ENCODE measurements at regions not wholly inside any gene's neighbourhood (a gene's known extent, or its start where the extent isn't known, plus 50 kb on each side); places are given as distances from the start of the nearest gene placed in this dataset.

DNA sequence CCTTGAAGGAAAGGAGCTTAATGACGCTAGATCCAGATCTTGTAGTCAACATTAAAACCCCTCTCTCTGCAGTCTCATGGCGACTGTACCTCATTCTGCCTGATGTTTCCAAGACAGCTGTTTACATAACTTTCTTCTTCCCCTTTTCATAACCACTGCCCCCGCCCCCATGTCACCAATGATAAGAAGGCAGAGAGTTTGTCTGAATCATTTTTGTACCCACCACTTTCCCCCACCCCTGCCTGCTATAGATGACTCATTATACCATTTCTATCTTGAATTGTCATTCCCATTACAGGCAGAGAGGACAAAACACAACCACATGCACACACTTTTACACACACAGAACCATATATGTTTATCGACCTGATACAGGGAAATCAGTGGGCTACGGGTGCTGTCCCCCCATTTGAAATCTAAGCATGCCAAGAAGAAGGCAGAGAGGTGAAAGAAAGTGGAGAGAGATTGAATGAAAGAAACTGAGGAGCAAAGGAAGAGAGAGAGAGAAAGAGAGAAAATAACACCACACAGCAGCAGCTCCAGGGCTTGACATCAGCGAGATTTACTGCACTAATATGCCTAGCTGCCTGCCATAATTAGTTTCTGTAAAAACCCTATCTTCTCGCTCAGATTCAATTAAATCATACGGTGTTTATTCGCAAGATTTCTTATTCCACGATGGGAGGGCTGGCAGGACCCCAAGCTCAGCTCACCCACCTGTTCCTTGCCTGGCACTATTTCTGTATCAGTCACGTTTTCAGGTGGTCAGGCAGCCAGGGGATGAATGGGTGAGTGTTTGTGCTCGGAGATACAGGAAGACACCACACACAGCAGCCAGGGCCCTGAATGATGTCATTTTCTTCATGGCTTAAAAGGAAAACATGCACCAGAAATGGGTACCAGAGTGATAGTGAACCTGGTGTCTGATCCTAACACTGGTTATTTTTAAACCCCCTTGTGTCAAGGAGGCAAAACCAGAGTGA is 114.3 kb upstream of the SERP2 start:
- peak; percentile 68 for DNase-seq (ENCODE audit: low read depth)
- no peak overlapping the region for H3K4me3 ChIP-seq (replicated peaks; ENCODE audit: low read depth, low read length)
- TF ChIP-seq, protein P1, sequence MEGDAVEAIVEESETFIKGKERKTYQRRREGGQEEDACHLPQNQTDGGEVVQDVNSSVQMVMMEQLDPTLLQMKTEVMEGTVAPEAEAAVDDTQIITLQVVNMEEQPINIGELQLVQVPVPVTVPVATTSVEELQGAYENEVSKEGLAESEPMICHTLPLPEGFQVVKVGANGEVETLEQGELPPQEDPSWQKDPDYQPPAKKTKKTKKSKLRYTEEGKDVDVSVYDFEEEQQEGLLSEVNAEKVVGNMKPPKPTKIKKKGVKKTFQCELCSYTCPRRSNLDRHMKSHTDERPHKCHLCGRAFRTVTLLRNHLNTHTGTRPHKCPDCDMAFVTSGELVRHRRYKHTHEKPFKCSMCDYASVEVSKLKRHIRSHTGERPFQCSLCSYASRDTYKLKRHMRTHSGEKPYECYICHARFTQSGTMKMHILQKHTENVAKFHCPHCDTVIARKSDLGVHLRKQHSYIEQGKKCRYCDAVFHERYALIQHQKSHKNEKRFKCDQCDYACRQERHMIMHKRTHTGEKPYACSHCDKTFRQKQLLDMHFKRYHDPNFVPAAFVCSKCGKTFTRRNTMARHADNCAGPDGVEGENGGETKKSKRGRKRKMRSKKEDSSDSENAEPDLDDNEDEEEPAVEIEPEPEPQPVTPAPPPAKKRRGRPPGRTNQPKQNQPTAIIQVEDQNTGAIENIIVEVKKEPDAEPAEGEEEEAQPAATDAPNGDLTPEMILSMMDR (IDR thresholded peaks at IDR 0.05; ENCODE audit: low read length, missing control alignments), result no peak

DNA sequence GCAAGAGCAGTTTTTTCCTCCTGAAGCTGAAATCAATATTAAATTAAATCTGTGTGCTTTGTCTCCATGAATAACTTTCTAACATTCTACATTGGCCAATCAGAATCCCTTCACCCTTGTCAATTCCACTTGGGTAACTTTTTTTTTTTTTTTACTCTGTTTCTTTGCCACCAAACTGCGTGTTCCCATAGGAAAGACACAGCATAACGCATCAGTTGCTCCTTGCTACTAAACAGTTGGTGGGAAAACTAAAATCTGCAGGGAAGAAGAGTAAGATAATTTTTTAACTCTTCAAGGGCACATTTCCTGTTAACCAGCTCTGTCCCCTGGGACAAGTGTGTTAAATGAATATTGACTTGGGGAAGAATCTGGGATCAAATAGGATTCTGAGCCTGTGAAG is 113.3 kb upstream of the SERP2 start:
- TF ChIP-seq, protein P1 (IDR thresholded peaks at IDR 0.05; ENCODE audit: low read length, missing control alignments), result no peak
- no peak for DNase-seq (ENCODE audit: low read depth)
- no peak overlapping the region for H3K4me3 ChIP-seq (replicated peaks; ENCODE audit: low read depth, low read length)

DNA sequence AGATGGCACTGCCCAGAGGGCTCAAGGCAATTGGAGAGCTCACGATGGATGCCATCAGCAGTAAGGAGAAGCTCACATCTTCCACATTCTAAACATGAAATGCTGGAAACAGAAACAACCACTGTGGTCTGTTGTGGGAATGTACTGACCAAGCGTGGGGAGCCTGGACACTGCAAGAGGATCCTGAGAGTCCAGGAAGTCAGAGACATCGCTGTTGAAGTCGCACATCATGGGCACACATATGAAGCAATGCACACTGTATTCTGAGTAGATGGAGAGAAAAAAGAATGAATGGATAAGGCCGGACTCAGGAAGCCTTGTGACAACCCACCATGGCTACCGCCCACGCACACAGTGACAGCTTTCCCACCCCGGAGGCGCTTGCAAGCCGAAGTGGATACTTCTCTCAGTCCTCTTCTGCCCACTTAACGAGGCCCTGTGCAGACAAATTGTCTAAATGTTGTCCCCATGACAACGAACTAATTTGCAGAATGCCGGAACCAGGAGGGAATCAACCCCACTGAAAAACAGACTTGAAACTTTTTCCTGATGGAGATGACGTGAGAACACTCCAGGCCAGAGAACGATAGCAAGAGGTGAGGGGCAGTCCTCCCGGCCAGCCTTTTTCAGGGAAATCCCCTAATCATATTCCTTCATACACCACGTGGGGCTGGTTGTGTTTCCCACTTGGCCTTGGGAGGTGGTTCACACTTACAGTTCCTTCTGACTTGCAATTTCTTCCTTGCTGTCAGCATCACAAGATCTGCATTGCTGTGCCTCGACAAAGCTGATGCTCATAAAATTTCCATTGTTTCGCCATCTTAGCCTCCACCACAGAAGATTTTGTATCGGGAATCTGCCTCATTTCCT is 109.6 kb upstream of the SERP2 start:
- DNase-seq (ENCODE audit: low read depth), result peak; percentile 90
- TF ChIP-seq, protein P1 (IDR thresholded peaks at IDR 0.05; ENCODE audit: low read length, missing control alignments), result no peak

DNA sequence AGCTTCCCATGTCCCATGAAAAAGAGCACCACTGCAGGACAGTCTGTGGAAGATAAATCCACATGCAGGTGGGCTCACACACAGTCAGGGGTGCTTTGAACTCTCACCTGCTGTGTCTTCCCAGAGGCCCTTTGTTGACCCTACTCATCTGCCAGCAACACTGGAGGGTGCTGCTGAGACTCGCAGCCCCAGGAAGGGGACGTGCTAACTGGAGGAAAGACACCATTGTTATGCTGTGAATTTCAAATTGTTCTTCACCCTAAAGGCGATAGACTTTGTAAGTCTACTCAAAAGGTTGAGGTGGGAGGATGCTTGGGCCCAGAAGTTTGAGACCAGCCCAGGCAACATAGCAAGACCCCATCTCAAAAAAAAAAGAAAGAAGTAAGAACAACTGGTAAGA is 107.3 kb upstream of the SERP2 start:
- DNase-seq (ENCODE audit: low read depth), result no peak
- TF ChIP-seq, protein P1 (IDR thresholded peaks at IDR 0.05; ENCODE audit: low read length, missing control alignments), result no peak
- H3K4me3 ChIP-seq (replicated peaks; ENCODE audit: low read depth, low read length), result no peak overlapping the region

More for the DNA sequence above, 109.6 kb upstream of the SERP2 start:
- H3K4me3 ChIP-seq (replicated peaks; ENCODE audit: low read depth, low read length), result no peak overlapping the region

DNA sequence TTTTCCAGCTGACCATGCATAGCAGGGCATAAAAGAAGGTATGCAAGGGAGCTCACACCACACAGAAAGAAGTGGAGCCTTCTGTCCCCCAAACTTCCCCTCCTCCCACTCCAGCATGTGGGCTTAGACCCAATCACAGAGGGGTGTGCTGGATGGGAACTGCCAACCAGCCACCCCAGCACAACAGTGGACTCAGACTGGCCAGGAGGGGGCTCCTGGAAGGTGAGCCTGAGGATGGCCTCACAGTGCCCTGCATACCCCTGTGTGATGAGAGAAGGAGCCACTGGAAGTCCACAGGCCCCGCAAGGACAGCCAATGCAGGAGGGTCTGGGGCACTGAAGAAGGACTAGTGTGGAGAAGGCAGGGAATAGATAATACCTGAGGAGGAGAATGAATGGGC is 106.9 kb upstream of the SERP2 start:
- TF ChIP-seq, protein P1 (IDR thresholded peaks at IDR 0.05; ENCODE audit: low read length, missing control alignments), result no peak
- H3K4me3 ChIP-seq (replicated peaks; ENCODE audit: low read depth, low read length), result no peak overlapping the region
- DNase-seq (ENCODE audit: low read depth), result no peak

DNA sequence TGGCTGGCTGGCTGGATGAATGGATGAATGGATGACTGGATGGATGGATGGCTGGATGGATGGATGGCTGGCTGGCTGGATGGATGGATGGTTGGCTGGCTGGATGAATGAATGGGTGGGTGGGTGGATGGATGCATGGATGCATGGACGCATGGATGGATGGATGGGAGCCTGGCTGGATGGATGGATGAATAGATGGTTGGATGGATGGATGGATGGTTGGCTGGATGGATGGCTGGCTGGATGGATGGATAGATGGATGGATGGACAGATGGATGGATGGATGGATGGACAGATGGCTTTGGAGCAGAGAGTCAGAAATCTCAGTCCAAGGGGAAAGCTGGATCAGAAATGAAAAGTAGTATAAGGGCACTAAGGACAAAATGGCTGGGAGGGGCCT is 106.4 kb upstream of the SERP2 start:
- no peak overlapping the region for H3K4me3 ChIP-seq (replicated peaks; ENCODE audit: low read depth, low read length)
- TF ChIP-seq, protein P1 (IDR thresholded peaks at IDR 0.05; ENCODE audit: low read length, missing control alignments), result no peak
- DNase-seq (ENCODE audit: low read depth), result no peak
